ENCODE measurements at regions not wholly inside any gene's neighbourhood (a gene's known extent, or its start where the extent isn't known, plus 50 kb on each side); places are given as distances from the start of the nearest gene placed in this dataset.
"Not testable (repeated sequence)": the region's sequence is repeated elsewhere in the genome, so short reads cannot be mapped to it uniquely, and the experiment has no call there.

- DNase-seq (ENCODE audit: low read depth): no peak
Observed at GRCh38 chr7:110307776-110308175, 783.2 kb upstream of the LRRN3 start.

GRCh38 chr7:110308791-110309190, 782.1 kb upstream of the LRRN3 start:
- DNase-seq (ENCODE audit: low read depth): no peak

- no peak for DNase-seq (ENCODE audit: low read depth)
Observed at GRCh38 chr7:110309941-110310340, 781.0 kb upstream of the LRRN3 start.

GRCh38 chr7:110311556-110311955, 779.4 kb upstream of the LRRN3 start:
- DNase-seq (ENCODE audit: low read depth): no peak

- no peak for DNase-seq (ENCODE audit: low read depth)
Observed at GRCh38 chr7:110317541-110318265, 773.2 kb upstream of the LRRN3 start.

GRCh38 chr7:110320285-110320684, 770.6 kb upstream of the LRRN3 start:
- not testable (repeated sequence) for DNase-seq (ENCODE audit: low read depth)

- DNase-seq (ENCODE audit: low read depth): no peak
Observed at GRCh38 chr7:110322796-110323195, 768.1 kb upstream of the LRRN3 start.

- DNase-seq (ENCODE audit: low read depth): no peak
Observed at GRCh38 chr7:110326966-110327365, 764.0 kb upstream of the LRRN3 start.

- DNase-seq (ENCODE audit: low read depth): no peak
Observed at GRCh38 chr7:110336423-110336822, 754.5 kb upstream of the LRRN3 start.

GRCh38 chr7:110337646-110338045, 753.3 kb upstream of the LRRN3 start:
- no peak for DNase-seq (ENCODE audit: low read depth)

GRCh38 chr7:110347081-110347480, 743.8 kb upstream of the LRRN3 start:
- no peak for DNase-seq (ENCODE audit: low read depth)

GRCh38 chr7:110356438-110356837, 734.5 kb upstream of the LRRN3 start:
- no peak for DNase-seq (ENCODE audit: low read depth)

- no peak for DNase-seq (ENCODE audit: low read depth)
Observed at GRCh38 chr7:110358028-110358427, 732.9 kb upstream of the LRRN3 start.

GRCh38 chr7:110371709-110372108, 719.2 kb upstream of the LRRN3 start:
- no peak for DNase-seq (ENCODE audit: low read depth)

- no peak for DNase-seq (ENCODE audit: low read depth)
Observed at GRCh38 chr7:110372685-110373084, 718.2 kb upstream of the LRRN3 start.

- DNase-seq (ENCODE audit: low read depth): no peak
Observed at GRCh38 chr7:110373416-110373815, 717.5 kb upstream of the LRRN3 start.

GRCh38 chr7:110373859-110374258, 717.1 kb upstream of the LRRN3 start:
- no peak for DNase-seq (ENCODE audit: low read depth)

GRCh38 chr7:110375068-110375467, 715.9 kb upstream of the LRRN3 start:
- DNase-seq (ENCODE audit: low read depth): no peak

GRCh38 chr7:110382736-110383135, 708.2 kb upstream of the LRRN3 start:
- no peak for DNase-seq (ENCODE audit: low read depth)

- DNase-seq (ENCODE audit: low read depth): no peak
Observed at GRCh38 chr7:110386006-110386405, 704.9 kb upstream of the LRRN3 start.

GRCh38 chr7:110386913-110387312, 704.0 kb upstream of the LRRN3 start:
- DNase-seq (ENCODE audit: low read depth): no peak

GRCh38 chr7:110387689-110388088, 703.2 kb upstream of the LRRN3 start:
- DNase-seq (ENCODE audit: low read depth): no peak

- DNase-seq (ENCODE audit: low read depth): no peak
Observed at GRCh38 chr7:110388457-110388856, 702.5 kb upstream of the LRRN3 start.

- no peak for DNase-seq (ENCODE audit: low read depth)
Observed at GRCh38 chr7:110396021-110396420, 694.9 kb upstream of the LRRN3 start.
